ENCODE measurements at regions not wholly inside any gene's neighbourhood (a gene's known extent, or its start where the extent isn't known, plus 50 kb on each side); places are given as distances from the start of the nearest gene placed in this dataset.
"Not testable (repeated sequence)": the region's sequence is repeated elsewhere in the genome, so short reads cannot be mapped to it uniquely, and the experiment has no call there.

- DNase-seq (ENCODE audit: extremely low read depth, low read depth) = no peak
- no peak for TF ChIP-seq CTCF (IDR thresholded peaks at IDR 0.05; ENCODE audit: low read depth, low read length)
These were observed 319.4 kb upstream of the NCKAP5 start for GRCh38 chr2:133887676-133888040.

- DNase-seq (ENCODE audit: extremely low read depth, low read depth) = no peak
- TF ChIP-seq CTCF (IDR thresholded peaks at IDR 0.05; ENCODE audit: low read depth, low read length) = no peak
These were observed 319.8 kb upstream of the NCKAP5 start for GRCh38 chr2:133888107-133888506.

- no peak for TF ChIP-seq CTCF (IDR thresholded peaks at IDR 0.05; ENCODE audit: low read depth, low read length)
- no peak for DNase-seq (ENCODE audit: extremely low read depth, low read depth)
These were observed 320.5 kb upstream of the NCKAP5 start for GRCh38 chr2:133888621-133889219.

- no peak for DNase-seq (ENCODE audit: extremely low read depth, low read depth)
- no peak for TF ChIP-seq CTCF (IDR thresholded peaks at IDR 0.05; ENCODE audit: low read depth, low read length)
These were observed 324.2 kb upstream of the NCKAP5 start for GRCh38 chr2:133892352-133892913.

- no peak for DNase-seq (ENCODE audit: extremely low read depth, low read depth)
- TF ChIP-seq CTCF (IDR thresholded peaks at IDR 0.05; ENCODE audit: low read depth, low read length) = no peak
These were observed 326.2 kb upstream of the NCKAP5 start for GRCh38 chr2:133894429-133894828.

- DNase-seq (ENCODE audit: extremely low read depth, low read depth) = not testable (repeated sequence)
These were observed 329.6 kb upstream of the NCKAP5 start for GRCh38 chr2:133897838-133898237.

- TF ChIP-seq CTCF (IDR thresholded peaks at IDR 0.05; ENCODE audit: low read depth, low read length) = no peak
- DNase-seq (ENCODE audit: extremely low read depth, low read depth) = no peak
These were observed 332.6 kb upstream of the NCKAP5 start for GRCh38 chr2:133900909-133901308.

- no peak for DNase-seq (ENCODE audit: extremely low read depth, low read depth)
- TF ChIP-seq CTCF (IDR thresholded peaks at IDR 0.05; ENCODE audit: low read depth, low read length) = no peak
These were observed 338.1 kb upstream of the NCKAP5 start for GRCh38 chr2:133906396-133906795.
